ENCODE measurements at regions not wholly inside any gene's neighbourhood (a gene's known extent, or its start where the extent isn't known, plus 50 kb on each side); places are given as distances from the start of the nearest gene placed in this dataset.

- TF ChIP-seq ZFP3 (CRISPR knock-in tag; IDR thresholded peaks at IDR 0.05) (no peak), OSR1 (CRISPR knock-in tag; IDR thresholded peaks at IDR 0.05) (no peak), PPARA (CRISPR knock-in tag; IDR thresholded peaks at IDR 0.05; ENCODE audit: borderline replicate concordance) (no peak), PATZ1 (CRISPR knock-in tag; IDR thresholded peaks at IDR 0.05; ENCODE audit: borderline replicate concordance) (no peak)
These were observed 184.2 kb downstream of the LY86 start for GRCh38 chr6:6772751-6773150.

All from SK-N-SH treated with all-trans-retinoic acid at 6 μM for 48 hours (cell line).